HEK293 (cell line): ENCODE measurements at regions not wholly inside any gene's neighbourhood (a gene's known extent, or its start where the extent isn't known, plus 50 kb on each side); places are given as distances from the start of the nearest gene placed in this dataset.

Source experiments
- CTCF ChIA-PET: fragments of 350-600 bp; formaldehyde crosslinking; extraction: SDS; loops from one replicate; lab custom pipeline; 2021; ENCODE audit warnings: antibody characterized with exemption; lab: Yijun Ruan, JAX
- POLR2A ChIA-PET: fragments of 300-600 bp; formaldehyde crosslinking; extraction: SDS; loops from one replicate; lab custom pipeline; 2020; ENCODE audit warnings: antibody characterized with exemption, inconsistent platforms; lab: Yijun Ruan, JAX
- H3K27ac ChIP-seq: fragments of 200-500 bp; sonication (Bioruptor generic); 2 replicates; pipeline ENCODE4 v1.5.1; 2014; ENCODE audit warnings: low read depth, low read length, control low read depth, inconsistent platforms; ENCODE audit errors: extremely low read depth
- H3K36me3 ChIP-seq, 2 experiments: fragments of 200-500 bp in 1 of 2; sonication (Bioruptor generic) in 1 of 2; 1 replicate in 1 of 2; 2 replicates in 1 of 2; pipeline ENCODE4 v1.5.1; 2014 to 2017; ENCODE audit warnings: inconsistent platforms in 2 of 2, low read length in 2 of 2; ENCODE audit not compliant: control insufficient read depth in 2 of 2, insufficient read depth in 1 of 2
- H3K4me1 ChIP-seq: fragments of 200-500 bp; sonication (Bioruptor generic); 2 replicates; pipeline ENCODE4 v1.5.1; 2014; ENCODE audit warnings: mild to moderate bottlenecking, low read length, inconsistent platforms; ENCODE audit not compliant: control insufficient read depth, insufficient read depth
- H3K4me3 ChIP-seq: 2 replicates; pipeline ENCODE4 v1.5.1; 2011; ENCODE audit warnings: low read depth, mild to moderate bottlenecking, control low read depth, low read length, moderate library complexity
- H3K9me3 ChIP-seq: fragments of 200-500 bp; sonication (Bioruptor generic); 2 replicates; pipeline ENCODE4 v1.5.1; 2014; ENCODE audit warnings: low read depth, low read length, inconsistent platforms; ENCODE audit not compliant: control insufficient read depth, insufficient read depth
- ELK4 ChIP-seq: IDR thresholded peaks from 2 replicates; pipeline ENCODE4 v1.6.1; 2011; ENCODE audit warnings: mild to moderate bottlenecking, low read depth, low read length, borderline replicate concordance
- FEZF1 ChIP-seq: fragments of 450-650 bp; formaldehyde crosslinking; IDR thresholded peaks from 2 replicates; pipeline ENCODE4 v1.5.1; 2016; ENCODE audit warnings: missing biosample characterization, missing genetic modification characterization
- MEIS1 ChIP-seq: sonication (generic); formaldehyde crosslinking; IDR thresholded peaks from 2 replicates; pipeline ENCODE4 v1.8.1; 2022; ENCODE audit warnings: missing genetic modification reagents, mild to moderate bottlenecking, borderline replicate concordance
- PRDM2 ChIP-seq: fragments of 450-650 bp; formaldehyde crosslinking; IDR thresholded peaks from 2 replicates; pipeline ENCODE4 v1.5.1; 2016; ENCODE audit warnings: missing biosample characterization, missing genetic modification characterization, borderline replicate concordance
- REPIN1 ChIP-seq: fragments of 450-650 bp; formaldehyde crosslinking; IDR thresholded peaks from 2 replicates; pipeline ENCODE4 v1.5.1; 2017; ENCODE audit warnings: missing biosample characterization, missing genetic modification characterization, low read depth
- REST ChIP-seq: fragments of 450-650 bp; formaldehyde crosslinking; IDR thresholded peaks from 2 replicates; pipeline ENCODE4 v1.5.1; 2016; ENCODE audit warnings: missing biosample characterization, missing genetic modification characterization
- SALL2 ChIP-seq: fragments of 450-650 bp; formaldehyde crosslinking; IDR thresholded peaks from 2 replicates; pipeline ENCODE4 v1.5.0; 2017; ENCODE audit warnings: missing biosample characterization, mild to moderate bottlenecking, missing genetic modification characterization, borderline replicate concordance
- SP3 ChIP-seq: fragments of 450-650 bp; formaldehyde crosslinking; IDR thresholded peaks from 2 replicates; pipeline ENCODE4 v1.5.1; 2016; ENCODE audit warnings: missing biosample characterization, missing genetic modification characterization
- TRIM28 ChIP-seq: IDR thresholded peaks from 2 replicates; pipeline ENCODE4 v1.6.1; 2011; ENCODE audit warnings: low read length, control low read depth, borderline replicate concordance
- ZNF114 ChIP-seq: fragments of 450-650 bp; formaldehyde crosslinking; IDR thresholded peaks from 2 replicates; pipeline ENCODE4 v1.5.0; 2017; ENCODE audit warnings: missing biosample characterization, missing genetic modification characterization
- ZNF211 ChIP-seq: fragments of 450-650 bp; formaldehyde crosslinking; IDR thresholded peaks from 2 replicates; pipeline ENCODE4 v1.5.1; 2016; ENCODE audit warnings: low read depth, missing biosample characterization, missing genetic modification characterization
- ZNF37A ChIP-seq: fragments of 450-650 bp; IDR thresholded peaks from 2 replicates; pipeline ENCODE4 v1.5.1; 2018; ENCODE audit warnings: missing biosample characterization, missing genetic modification characterization
- ZNF518A ChIP-seq: fragments of 450-650 bp; formaldehyde crosslinking; conservative IDR thresholded peaks from 2 replicates; pipeline ENCODE4 v1.5.1; 2016; ENCODE audit warnings: low read depth, missing biosample characterization, missing genetic modification characterization
- ZNF549 ChIP-seq: fragments of 450-650 bp; IDR thresholded peaks from 2 replicates; pipeline ENCODE4 v1.5.1; 2018; ENCODE audit warnings: missing biosample characterization, missing genetic modification characterization, mild to moderate bottlenecking, inconsistent platforms, moderate library complexity
- TF ChIP-seq, protein P1 (sequence below): fragments of 450-650 bp; formaldehyde crosslinking; optimal IDR thresholded peaks from 2 replicates; pipeline ENCODE3; 2016; ENCODE audit warnings: missing biosample characterization, mild to moderate bottlenecking, missing genetic modification characterization
- TF ChIP-seq, protein P2 (sequence below): fragments of 450-650 bp; formaldehyde crosslinking; IDR thresholded peaks from 2 replicates; pipeline ENCODE4 v1.5.1; 2017; ENCODE audit warnings: missing biosample characterization, missing genetic modification characterization

DNA sequence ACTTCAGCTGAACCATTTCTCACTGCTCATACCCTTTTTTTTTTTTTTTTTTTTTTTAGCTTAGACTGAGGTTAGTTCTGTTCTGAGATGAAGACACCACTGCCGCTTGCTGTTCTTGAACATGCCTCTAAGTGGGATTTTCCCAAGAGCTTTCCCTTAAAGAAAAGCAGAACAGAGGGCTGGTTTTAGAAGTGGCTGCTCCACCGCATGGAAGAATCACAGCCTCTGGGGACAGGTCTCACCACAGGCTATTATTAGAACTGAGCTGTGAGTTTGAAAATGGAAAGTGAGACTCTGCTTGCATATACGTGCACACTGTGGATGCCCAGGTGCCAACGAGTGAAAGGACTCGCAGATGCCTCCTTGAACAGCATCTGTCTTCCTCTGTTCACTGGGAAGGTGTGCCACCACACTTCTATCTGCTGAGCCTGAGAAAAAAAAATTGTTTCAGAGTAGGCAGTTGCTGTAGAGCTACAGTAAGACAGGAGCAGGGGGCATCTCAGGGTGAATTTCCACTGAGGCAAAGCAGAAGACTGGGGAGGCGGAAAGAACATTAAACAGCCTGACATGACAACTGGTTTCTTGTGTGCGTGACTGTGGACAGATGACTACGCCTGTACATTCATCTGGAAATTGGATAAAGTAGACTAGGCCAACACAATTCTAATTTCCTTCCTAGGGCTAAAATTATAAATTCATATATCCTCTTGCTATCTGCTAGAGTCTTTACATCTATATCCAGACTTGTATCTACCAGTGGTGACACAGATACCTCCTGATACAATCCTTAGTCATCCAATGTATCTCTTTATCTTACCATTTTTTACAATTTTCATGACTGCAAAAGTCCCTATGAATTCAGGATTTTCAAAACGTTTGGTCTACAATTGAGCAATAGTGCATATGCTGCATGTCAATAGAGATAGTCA is 1045.7 kb upstream of the CELF4 start (continued):
- no peak for TF ChIP-seq ZNF114 (tag by site-specific recombination)
- TF ChIP-seq TRIM28 = no peak
- TF ChIP-seq, protein P1, sequence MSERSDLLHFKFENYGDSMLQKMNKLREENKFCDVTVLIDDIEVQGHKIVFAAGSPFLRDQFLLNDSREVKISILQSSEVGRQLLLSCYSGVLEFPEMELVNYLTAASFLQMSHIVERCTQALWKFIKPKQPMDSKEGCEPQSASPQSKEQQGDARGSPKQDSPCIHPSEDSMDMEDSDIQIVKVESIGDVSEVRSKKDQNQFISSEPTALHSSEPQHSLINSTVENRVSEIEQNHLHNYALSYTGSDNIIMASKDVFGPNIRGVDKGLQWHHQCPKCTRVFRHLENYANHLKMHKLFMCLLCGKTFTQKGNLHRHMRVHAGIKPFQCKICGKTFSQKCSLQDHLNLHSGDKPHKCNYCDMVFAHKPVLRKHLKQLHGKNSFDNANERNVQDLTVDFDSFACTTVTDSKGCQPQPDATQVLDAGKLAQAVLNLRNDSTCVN (tag by site-specific recombination) = no peak
- no peak for TF ChIP-seq PRDM2
- no peak for TF ChIP-seq FEZF1 (tag by site-specific recombination)
- TF ChIP-seq, all 188 proteins: peak for 0

DNA sequence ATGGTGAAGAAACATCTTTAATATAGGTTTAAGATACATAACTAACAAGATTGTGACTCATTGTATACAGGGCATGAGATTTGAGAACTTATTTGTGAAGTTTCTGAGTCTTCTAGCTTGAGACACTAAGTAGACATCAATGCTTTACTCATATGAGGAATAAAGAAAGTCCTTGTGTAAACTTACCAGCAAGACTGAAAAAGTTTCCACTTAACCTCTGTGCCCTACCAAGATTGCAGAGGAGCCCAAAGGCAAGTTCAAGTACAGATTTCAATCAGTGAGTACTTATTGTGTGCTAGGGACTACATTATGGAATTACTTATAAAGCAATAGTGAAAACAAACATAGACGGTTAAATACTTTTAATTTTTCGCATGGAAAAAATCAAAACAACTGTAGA is 1041.2 kb upstream of the CELF4 start:
- CTCF ChIA-PET = no interaction called here
- H3K27ac ChIP-seq = no peak overlapping the region
- TF ChIP-seq ZNF549 (no peak), REPIN1 (no peak), ZNF211 (no peak), FEZF1 (tag by site-specific recombination) (no peak), ZNF37A (tag by site-specific recombination) (no peak), SP3 (tag by site-specific recombination) (no peak), ELK4 (no peak), SALL2 (tag by site-specific recombination) (no peak), ZNF518A (tag by site-specific recombination) (no peak), MEIS1 (CRISPR knock-in tag) (no peak), REST (tag by site-specific recombination) (no peak)
- TF ChIP-seq, protein P2, sequence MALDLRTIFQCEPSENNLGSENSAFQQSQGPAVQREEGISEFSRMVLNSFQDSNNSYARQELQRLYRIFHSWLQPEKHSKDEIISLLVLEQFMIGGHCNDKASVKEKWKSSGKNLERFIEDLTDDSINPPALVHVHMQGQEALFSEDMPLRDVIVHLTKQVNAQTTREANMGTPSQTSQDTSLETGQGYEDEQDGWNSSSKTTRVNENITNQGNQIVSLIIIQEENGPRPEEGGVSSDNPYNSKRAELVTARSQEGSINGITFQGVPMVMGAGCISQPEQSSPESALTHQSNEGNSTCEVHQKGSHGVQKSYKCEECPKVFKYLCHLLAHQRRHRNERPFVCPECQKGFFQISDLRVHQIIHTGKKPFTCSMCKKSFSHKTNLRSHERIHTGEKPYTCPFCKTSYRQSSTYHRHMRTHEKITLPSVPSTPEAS (tag by site-specific recombination) = no peak
- no peak overlapping the region for H3K4me3 ChIP-seq
- H3K4me1 ChIP-seq = no peaks in the 10 kb centered on the region
- H3K9me3 ChIP-seq = no peaks in the 10 kb centered on the region
- POLR2A ChIA-PET = no interaction called here
- no peaks in the 10 kb centered on the region for H3K36me3 ChIP-seq
